ENCODE measurements at regions not wholly inside any gene's neighbourhood (a gene's known extent, or its start where the extent isn't known, plus 50 kb on each side); places are given as distances from the start of the nearest gene placed in this dataset.

GRCh38 chr6:120384671-120385070, 949.6 kb downstream of the TBC1D32 start:
- no peak for TF ChIP-seq STAT1 (IDR thresholded peaks at IDR 0.05; ENCODE audit: unreplicated experiment)
- no peak for TF ChIP-seq CTCF (conservative IDR thresholded peaks at IDR 0.05; ENCODE audit: low read depth in 2 of 2)
- TF ChIP-seq EZH2 (IDR thresholded peaks at IDR 0.05; ENCODE audit: low read depth, unreplicated experiment), result no peak
- TF ChIP-seq EZH2phosphoT487 (IDR thresholded peaks at IDR 0.05; ENCODE audit: unreplicated experiment), result no peak
- no peak for TF ChIP-seq POLR2AphosphoS5 (IDR thresholded peaks at IDR 0.05; ENCODE audit: low read depth)
